ENCODE measurements at regions not wholly inside any gene's neighbourhood (a gene's known extent, or its start where the extent isn't known, plus 50 kb on each side); places are given as distances from the start of the nearest gene placed in this dataset.
"Not testable (repeated sequence)": the region's sequence is repeated elsewhere in the genome, so short reads cannot be mapped to it uniquely, and the experiment has no call there.

DNA sequence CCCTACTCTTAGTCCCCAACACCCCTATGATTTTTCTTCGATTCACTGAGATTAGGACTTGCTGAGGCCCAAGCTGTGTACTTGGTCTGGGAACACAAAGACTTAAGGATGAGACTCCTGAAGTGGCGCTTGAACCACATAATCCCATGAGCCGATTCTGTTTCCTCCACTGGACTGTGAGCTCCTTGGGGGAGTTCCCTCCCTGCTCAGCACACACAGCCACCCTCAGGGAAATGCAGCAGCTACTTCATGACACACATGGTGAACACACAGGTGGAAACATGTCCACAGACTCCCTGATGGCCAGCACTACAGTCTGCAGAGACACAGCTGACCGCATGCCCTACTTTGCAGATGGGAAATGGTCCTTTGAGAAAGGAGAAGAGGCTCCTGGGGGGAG lies 101.1 kb downstream of the C5orf15 start:
- Histone ChIP-seq H3K9ac (ENCODE audit: low read length) (no peak overlapping the region), H3K4me1 (ENCODE audit: control insufficient read depth, insufficient read depth, low read length) (peaks cover 13% of the 10 kb centered on the region), H3K36me3 (ENCODE audit: control insufficient read depth, insufficient read depth, low read length, severe bottlenecking) (no peaks in the 10 kb centered on the region), H3K27me3 (replicated peaks; ENCODE audit: control insufficient read depth, insufficient read depth, low read length) (peaks cover 38% of the 10 kb centered on the region), H3K4me3 (ENCODE audit: low read length) (no peak overlapping the region), H3K9me3 (ENCODE audit: control insufficient read depth, low read length) (no peaks in the 10 kb centered on the region)
- DNase-seq (ENCODE audit: low read depth) = no peak

DNA sequence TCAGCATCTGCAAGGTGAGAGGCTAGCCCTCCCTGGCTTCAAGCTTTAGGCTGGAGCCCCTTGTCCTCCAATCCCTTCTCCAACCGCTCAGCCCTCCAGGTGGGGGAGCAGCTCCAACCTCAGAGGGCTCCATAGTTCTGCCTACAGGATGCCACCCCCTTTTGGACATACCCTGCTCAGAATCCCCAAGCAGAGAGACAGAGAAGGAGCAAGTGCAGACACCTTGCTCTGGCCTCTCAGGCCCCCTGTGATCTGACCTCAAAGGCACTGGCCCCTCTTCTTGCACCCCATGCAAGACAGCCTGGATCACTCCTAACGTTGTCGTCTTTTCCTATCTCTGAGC lies 101.6 kb downstream of the C5orf15 start:
- Histone ChIP-seq H3K27me3 (replicated peaks; ENCODE audit: control insufficient read depth, insufficient read depth, low read length) (peaks cover 38% of the 10 kb centered on the region), H3K9ac (ENCODE audit: low read length) (no peak overlapping the region), H3K36me3 (ENCODE audit: control insufficient read depth, insufficient read depth, low read length, severe bottlenecking) (no peaks in the 10 kb centered on the region), H3K4me1 (ENCODE audit: control insufficient read depth, insufficient read depth, low read length) (peaks cover 13% of the 10 kb centered on the region), H3K4me3 (ENCODE audit: low read length) (no peak overlapping the region), H3K9me3 (ENCODE audit: control insufficient read depth, low read length) (no peaks in the 10 kb centered on the region)
- DNase-seq (ENCODE audit: low read depth) = no peak

DNA sequence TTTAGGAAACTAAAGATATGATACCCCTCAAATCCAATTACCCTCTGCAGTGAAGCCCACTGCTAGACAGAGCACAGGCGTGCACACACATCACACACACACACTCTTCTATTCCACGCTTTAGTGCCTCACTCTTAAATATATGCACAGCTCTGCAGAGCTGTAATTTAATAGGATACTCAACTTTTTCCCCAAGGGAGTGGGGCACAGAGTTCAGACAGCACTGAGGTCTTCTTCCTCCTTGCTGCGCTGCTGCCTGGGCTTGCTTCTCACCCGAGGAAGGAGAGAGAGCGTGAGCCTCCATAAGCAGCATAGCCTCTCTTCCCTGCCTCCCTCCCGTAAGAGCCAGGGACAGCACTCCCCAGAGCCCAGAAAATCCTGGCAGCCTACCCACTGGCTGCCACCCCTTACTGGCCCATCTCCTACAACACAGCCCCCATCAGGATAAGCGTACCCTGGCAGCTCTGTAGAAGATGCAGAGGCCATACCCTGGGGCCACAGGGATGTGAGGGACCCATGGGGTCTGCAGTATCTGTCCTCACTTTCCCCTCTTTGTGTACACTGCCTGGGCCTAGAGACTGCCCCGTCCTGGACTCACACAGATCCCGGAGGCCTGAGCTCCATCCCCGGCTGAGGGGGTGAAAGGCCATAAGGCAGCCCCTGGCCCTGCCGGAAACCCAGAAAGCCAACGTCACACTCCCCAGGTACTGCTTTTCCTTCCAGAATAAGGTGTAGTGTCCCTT lies 102.1 kb downstream of the C5orf15 start:
- Histone ChIP-seq H3K9me3 (ENCODE audit: control insufficient read depth, low read length) (no peaks in the 10 kb centered on the region), H3K36me3 (ENCODE audit: control insufficient read depth, insufficient read depth, low read length, severe bottlenecking) (no peaks in the 10 kb centered on the region), H3K27me3 (replicated peaks; ENCODE audit: control insufficient read depth, insufficient read depth, low read length) (peaks cover 42% of the 10 kb centered on the region), H3K9ac (ENCODE audit: low read length) (no peak overlapping the region), H3K4me3 (ENCODE audit: low read length) (no peak overlapping the region), H3K4me1 (ENCODE audit: control insufficient read depth, insufficient read depth, low read length) (peaks cover 13% of the 10 kb centered on the region)
- no peak for DNase-seq (ENCODE audit: low read depth)

- no peak overlapping the region for H3K4me3 ChIP-seq (ENCODE audit: low read length)
- no peaks in the 10 kb centered on the region for H3K9me3 ChIP-seq (ENCODE audit: control insufficient read depth, low read length)
- no peak overlapping the region for H3K9ac ChIP-seq (ENCODE audit: low read length)
- H3K36me3 ChIP-seq (ENCODE audit: control insufficient read depth, insufficient read depth, low read length, severe bottlenecking) = no peaks in the 10 kb centered on the region
- DNase-seq (ENCODE audit: low read depth) = no peak
- H3K27me3 ChIP-seq (replicated peaks; ENCODE audit: control insufficient read depth, insufficient read depth, low read length) = peaks cover 45% of the 10 kb centered on the region
- H3K4me1 ChIP-seq (ENCODE audit: control insufficient read depth, insufficient read depth, low read length) = peaks cover 7% of the 10 kb centered on the region
Measured at GRCh38 chr5:133865113-133865512, 103.3 kb downstream of the C5orf15 start.

- no peak overlapping the region for H3K4me3 ChIP-seq (ENCODE audit: low read length)
- DNase-seq (ENCODE audit: low read depth) = no peak
- no peaks in the 10 kb centered on the region for H3K36me3 ChIP-seq (ENCODE audit: control insufficient read depth, insufficient read depth, low read length, severe bottlenecking)
- H3K9ac ChIP-seq (ENCODE audit: low read length) = no peak overlapping the region
- H3K27me3 ChIP-seq (replicated peaks; ENCODE audit: control insufficient read depth, insufficient read depth, low read length) = peaks cover 48% of the 10 kb centered on the region
- H3K4me1 ChIP-seq (ENCODE audit: control insufficient read depth, insufficient read depth, low read length) = peaks cover 5% of the 10 kb centered on the region
- peaks cover under 1% of the 10 kb centered on the region for H3K9me3 ChIP-seq (ENCODE audit: control insufficient read depth, low read length)
Measured at GRCh38 chr5:133864711-133865110, 103.7 kb downstream of the C5orf15 start.

- Histone ChIP-seq H3K9ac (ENCODE audit: low read length) (no peak overlapping the region), H3K36me3 (ENCODE audit: control insufficient read depth, insufficient read depth, low read length, severe bottlenecking) (no peaks in the 10 kb centered on the region), H3K27me3 (replicated peaks; ENCODE audit: control insufficient read depth, insufficient read depth, low read length) (peaks cover 51% of the 10 kb centered on the region), H3K9me3 (ENCODE audit: control insufficient read depth, low read length) (peaks cover 7% of the 10 kb centered on the region), H3K4me3 (ENCODE audit: low read length) (no peak overlapping the region), H3K4me1 (ENCODE audit: control insufficient read depth, insufficient read depth, low read length) (no peaks in the 10 kb centered on the region)
- DNase-seq (ENCODE audit: low read depth) = no peak
Measured at GRCh38 chr5:133863857-133864585, 104.4 kb downstream of the C5orf15 start.

GRCh38 chr5:133861161-133861737 lies 107.2 kb downstream of the C5orf15 start:
- Histone ChIP-seq H3K9ac (ENCODE audit: low read length) (no peak overlapping the region), H3K4me1 (ENCODE audit: control insufficient read depth, insufficient read depth, low read length) (no peaks in the 10 kb centered on the region), H3K36me3 (ENCODE audit: control insufficient read depth, insufficient read depth, low read length, severe bottlenecking) (no peaks in the 10 kb centered on the region), H3K4me3 (ENCODE audit: low read length) (no peak overlapping the region), H3K9me3 (ENCODE audit: control insufficient read depth, low read length) (peaks cover 8% of the 10 kb centered on the region), H3K27me3 (replicated peaks; ENCODE audit: control insufficient read depth, insufficient read depth, low read length) (peaks cover 40% of the 10 kb centered on the region)
- DNase-seq (ENCODE audit: low read depth) = no peak

DNA sequence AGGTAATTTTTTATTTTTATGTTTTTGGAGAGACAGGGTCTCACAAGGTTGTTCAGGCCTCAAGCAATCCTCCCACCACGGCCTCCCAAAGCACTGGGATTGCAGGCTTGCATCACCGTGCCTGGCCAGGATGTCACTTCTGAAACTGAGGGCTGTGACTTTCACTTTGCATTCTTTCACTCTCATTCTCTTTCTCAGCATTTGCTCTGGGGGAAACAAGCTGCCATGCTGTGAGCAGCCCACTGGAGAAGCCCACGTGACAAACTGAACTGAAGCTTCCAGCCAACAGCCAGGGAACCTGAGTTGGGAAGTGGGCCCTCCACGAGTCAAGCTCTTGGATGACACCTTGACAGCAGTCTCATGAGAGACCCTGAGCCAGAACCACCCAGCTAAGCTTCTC lies 109.4 kb downstream of the C5orf15 start:
- Histone ChIP-seq H3K9me3 (ENCODE audit: control insufficient read depth, low read length) (peaks cover 8% of the 10 kb centered on the region), H3K9ac (ENCODE audit: low read length) (no peak overlapping the region), H3K4me3 (ENCODE audit: low read length) (no peak overlapping the region), H3K36me3 (ENCODE audit: control insufficient read depth, insufficient read depth, low read length, severe bottlenecking) (no peaks in the 10 kb centered on the region), H3K27me3 (replicated peaks; ENCODE audit: control insufficient read depth, insufficient read depth, low read length) (peaks cover 42% of the 10 kb centered on the region), H3K4me1 (ENCODE audit: control insufficient read depth, insufficient read depth, low read length) (no peaks in the 10 kb centered on the region)
- DNase-seq (ENCODE audit: low read depth) = no peak

DNA sequence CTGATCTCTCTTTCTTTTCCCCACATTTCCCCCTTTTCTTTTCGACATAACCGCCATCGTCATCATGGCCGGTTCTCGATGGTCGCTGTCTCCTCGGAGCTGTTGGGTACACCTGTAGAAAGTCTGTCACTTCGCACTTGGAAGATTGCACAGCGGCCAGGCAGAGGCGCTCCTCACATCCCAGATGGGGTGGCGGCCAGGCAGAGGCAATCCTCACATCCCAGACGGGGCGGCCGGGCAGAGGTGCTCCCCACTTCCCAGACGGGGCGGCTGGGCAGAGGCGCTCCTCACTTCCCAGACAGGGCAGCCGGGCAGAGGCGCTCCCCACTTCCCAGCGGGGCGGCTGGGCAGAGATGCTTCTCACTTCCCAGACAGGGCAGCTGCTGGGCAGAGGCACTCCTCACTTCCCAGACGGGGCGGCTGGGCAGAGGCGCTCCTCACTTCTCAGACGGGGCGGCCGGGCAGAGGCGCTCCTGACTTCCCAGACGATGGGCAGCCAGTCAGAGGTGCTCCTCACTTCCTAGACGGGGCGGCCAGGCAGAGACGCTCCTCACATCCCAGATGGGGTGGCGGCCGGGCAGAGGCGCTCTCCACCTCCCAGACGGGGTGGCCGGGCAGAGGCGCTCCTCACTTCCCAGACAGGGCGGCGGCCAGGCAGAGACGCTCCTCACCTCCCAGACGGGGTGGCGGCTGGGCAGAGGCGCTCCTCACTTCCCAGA lies 110.7 kb downstream of the C5orf15 start:
- H3K27me3 ChIP-seq (replicated peaks; ENCODE audit: control insufficient read depth, insufficient read depth, low read length) = peaks cover 35% of the 10 kb centered on the region
- not testable (repeated sequence) for H3K4me1 ChIP-seq (ENCODE audit: control insufficient read depth, insufficient read depth, low read length); H3K9ac ChIP-seq (ENCODE audit: low read length); DNase-seq (ENCODE audit: low read depth); H3K36me3 ChIP-seq (ENCODE audit: control insufficient read depth, insufficient read depth, low read length, severe bottlenecking); H3K4me3 ChIP-seq (ENCODE audit: low read length)
- H3K9me3 ChIP-seq (ENCODE audit: control insufficient read depth, low read length) = peaks cover 11% of the 10 kb centered on the region

- peaks cover 9% of the 10 kb centered on the region for H3K9me3 ChIP-seq (ENCODE audit: control insufficient read depth, low read length)
- no peak for DNase-seq (ENCODE audit: low read depth)
- H3K27me3 ChIP-seq (replicated peaks; ENCODE audit: control insufficient read depth, insufficient read depth, low read length) = peaks cover 44% of the 10 kb centered on the region
- no peak overlapping the region for H3K4me3 ChIP-seq (ENCODE audit: low read length)
- no peaks in the 10 kb centered on the region for H3K4me1 ChIP-seq (ENCODE audit: control insufficient read depth, insufficient read depth, low read length)
- H3K36me3 ChIP-seq (ENCODE audit: control insufficient read depth, insufficient read depth, low read length, severe bottlenecking) = no peaks in the 10 kb centered on the region
- no peak overlapping the region for H3K9ac ChIP-seq (ENCODE audit: low read length)
Measured at GRCh38 chr5:133854554-133854953, 113.9 kb downstream of the C5orf15 start.

Data from adipocyte (in vitro differentiated cells).